GM12878 (cell line): ENCODE measurements at regions not wholly inside any gene's neighbourhood (a gene's known extent, or its start where the extent isn't known, plus 50 kb on each side); places are given as distances from the start of the nearest gene placed in this dataset.
"Not testable (repeated sequence)": the region's sequence is repeated elsewhere in the genome, so short reads cannot be mapped to it uniquely, and the experiment has no call there.

Experiments
- BHLHE40 ChIP-seq, 2 experiments: fragments of 450-650 bp in 1 of 2; IDR thresholded peaks; 2 replicates each; pipeline ENCODE4 v1.6.1; 2011 to 2017; ENCODE audit warnings: low read depth in 2 of 2, borderline replicate concordance in 1 of 2, improper control_type of control experiment in 1 of 2, low read length in 1 of 2, mild to moderate bottlenecking in 1 of 2
- CHD4 ChIP-seq: fragments of 200-600 bp; sonication (generic); IDR thresholded peaks from 2 replicates; pipeline ENCODE4 v1.6.1; 2016; ENCODE audit warnings: mild to moderate bottlenecking
- EP300 ChIP-seq, 2 experiments: fragments of 150-350 bp in 1 of 2; IDR thresholded peaks; 2 replicates each; pipeline ENCODE4 v1.6.1; 2011 to 2012; ENCODE audit warnings: low read depth in 2 of 2, low read length in 2 of 2, borderline replicate concordance in 1 of 2, improper control_type of control experiment in 1 of 2, inconsistent platforms in 1 of 2; ENCODE audit not compliant: control insufficient read depth in 1 of 2
- HDAC6 ChIP-seq: fragments of 200-600 bp; sonication (generic); IDR thresholded peaks from one replicate; pipeline ENCODE4 v1.8.0; 2017; ENCODE audit warnings: antibody characterized with exemption; ENCODE audit not compliant: unreplicated experiment
- IRF3 ChIP-seq: fragments of 450-650 bp; IDR thresholded peaks from 2 replicates; pipeline ENCODE4 v1.6.1; 2014; ENCODE audit warnings: mild to moderate bottlenecking
- MYC ChIP-seq: IDR thresholded peaks from 2 replicates; pipeline ENCODE4 v1.6.1; 2011; ENCODE audit warnings: mild to moderate bottlenecking, low read length, moderate library complexity, inconsistent platforms; ENCODE audit not compliant: insufficient read depth, insufficient replicate concordance, insufficient read length, severe bottlenecking
- POLR2AphosphoS5 ChIP-seq: IDR thresholded peaks from 2 replicates; pipeline ENCODE4 v1.6.1; 2011; ENCODE audit warnings: mild to moderate bottlenecking, low read length, inconsistent platforms
- RFX5 ChIP-seq: IDR thresholded peaks from 2 replicates; pipeline ENCODE4 v1.6.1; 2011; ENCODE audit warnings: low read depth, low read length, improper control_type of control experiment
- SIN3A ChIP-seq: IDR thresholded peaks from 2 replicates; pipeline ENCODE4 v1.6.1; 2012; ENCODE audit warnings: low read depth, low read length, improper control_type of control experiment
- SRF ChIP-seq, 2 experiments: IDR thresholded peaks; 2 replicates each; pipeline ENCODE4 v1.6.1; 2011; ENCODE audit warnings: low read depth in 2 of 2, low read length in 2 of 2, mild to moderate bottlenecking in 1 of 2, moderate library complexity in 1 of 2
- USF1 ChIP-seq: IDR thresholded peaks from 2 replicates; pipeline ENCODE4 v1.6.1; 2011; ENCODE audit warnings: borderline replicate concordance, low read depth, mild to moderate bottlenecking, moderate library complexity, mixed read lengths, low read length; ENCODE audit not compliant: insufficient read depth; ENCODE audit errors: extremely low read length
- ZZZ3 ChIP-seq: IDR thresholded peaks from 2 replicates; pipeline ENCODE4 v1.6.1; 2011; ENCODE audit warnings: low read depth; ENCODE audit not compliant: control insufficient read depth, insufficient read length
- TF ChIP-seq, protein P1 (sequence below), 3 experiments: IDR thresholded peaks in 2 of 3; conservative IDR thresholded peaks in 1 of 3; 2 replicates each; pipeline ENCODE4 v1.5.1; 2011; ENCODE audit warnings: low read depth in 3 of 3, low read length in 3 of 3, mild to moderate bottlenecking in 3 of 3, control low read depth in 2 of 3, moderate library complexity in 2 of 3, inconsistent platforms in 1 of 3, mixed read lengths in 1 of 3; ENCODE audit not compliant: control insufficient read depth in 2 of 3, insufficient read depth in 1 of 3; ENCODE audit errors: extremely low read depth in 1 of 3
- TF ChIP-seq, protein P2 (sequence below): IDR thresholded peaks from 2 replicates; pipeline ENCODE4 v1.6.1; 2012; ENCODE audit warnings: low read depth, low read length, improper control_type of control experiment

GRCh38 chr16:48059190-48059589, 96.6 kb downstream of the ABCC12 start:
- TF ChIP-seq ZZZ3; CHD4; POLR2AphosphoS5; USF1; SRF (IDR thresholded peaks at IDR 0.05; ENCODE audit: low read depth in 2 of 2, low read length in 2 of 2); BHLHE40 (IDR thresholded peaks at IDR 0.05; ENCODE audit: borderline replicate concordance in 1 of 2, low read depth in 2 of 2, low read length in 1 of 2); IRF3; SIN3A; MYC; HDAC6; EP300 (IDR thresholded peaks at IDR 0.05; ENCODE audit: borderline replicate concordance in 1 of 2, control insufficient read depth in 1 of 2, low read depth in 2 of 2, low read length in 2 of 2); RFX5: not testable (repeated sequence)
- TF ChIP-seq, protein P1, sequence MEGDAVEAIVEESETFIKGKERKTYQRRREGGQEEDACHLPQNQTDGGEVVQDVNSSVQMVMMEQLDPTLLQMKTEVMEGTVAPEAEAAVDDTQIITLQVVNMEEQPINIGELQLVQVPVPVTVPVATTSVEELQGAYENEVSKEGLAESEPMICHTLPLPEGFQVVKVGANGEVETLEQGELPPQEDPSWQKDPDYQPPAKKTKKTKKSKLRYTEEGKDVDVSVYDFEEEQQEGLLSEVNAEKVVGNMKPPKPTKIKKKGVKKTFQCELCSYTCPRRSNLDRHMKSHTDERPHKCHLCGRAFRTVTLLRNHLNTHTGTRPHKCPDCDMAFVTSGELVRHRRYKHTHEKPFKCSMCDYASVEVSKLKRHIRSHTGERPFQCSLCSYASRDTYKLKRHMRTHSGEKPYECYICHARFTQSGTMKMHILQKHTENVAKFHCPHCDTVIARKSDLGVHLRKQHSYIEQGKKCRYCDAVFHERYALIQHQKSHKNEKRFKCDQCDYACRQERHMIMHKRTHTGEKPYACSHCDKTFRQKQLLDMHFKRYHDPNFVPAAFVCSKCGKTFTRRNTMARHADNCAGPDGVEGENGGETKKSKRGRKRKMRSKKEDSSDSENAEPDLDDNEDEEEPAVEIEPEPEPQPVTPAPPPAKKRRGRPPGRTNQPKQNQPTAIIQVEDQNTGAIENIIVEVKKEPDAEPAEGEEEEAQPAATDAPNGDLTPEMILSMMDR (IDR thresholded peaks at IDR 0.05 in 2 of 3, conservative IDR thresholded peaks at IDR 0.05 in 1 of 3; ENCODE audit: control insufficient read depth in 2 of 3, extremely low read depth in 1 of 3, insufficient read depth in 1 of 3, low read depth in 3 of 3, low read length in 3 of 3): not testable (repeated sequence)
- TF ChIP-seq, protein P2, sequence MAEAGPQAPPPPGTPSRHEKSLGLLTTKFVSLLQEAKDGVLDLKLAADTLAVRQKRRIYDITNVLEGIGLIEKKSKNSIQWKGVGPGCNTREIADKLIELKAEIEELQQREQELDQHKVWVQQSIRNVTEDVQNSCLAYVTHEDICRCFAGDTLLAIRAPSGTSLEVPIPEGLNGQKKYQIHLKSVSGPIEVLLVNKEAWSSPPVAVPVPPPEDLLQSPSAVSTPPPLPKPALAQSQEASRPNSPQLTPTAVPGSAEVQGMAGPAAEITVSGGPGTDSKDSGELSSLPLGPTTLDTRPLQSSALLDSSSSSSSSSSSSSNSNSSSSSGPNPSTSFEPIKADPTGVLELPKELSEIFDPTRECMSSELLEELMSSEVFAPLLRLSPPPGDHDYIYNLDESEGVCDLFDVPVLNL: not testable (repeated sequence)
